ENCODE measurements at regions not wholly inside any gene's neighbourhood (a gene's known extent, or its start where the extent isn't known, plus 50 kb on each side); places are given as distances from the start of the nearest gene placed in this dataset.
"Not testable (repeated sequence)": the region's sequence is repeated elsewhere in the genome, so short reads cannot be mapped to it uniquely, and the experiment has no call there.

DNA sequence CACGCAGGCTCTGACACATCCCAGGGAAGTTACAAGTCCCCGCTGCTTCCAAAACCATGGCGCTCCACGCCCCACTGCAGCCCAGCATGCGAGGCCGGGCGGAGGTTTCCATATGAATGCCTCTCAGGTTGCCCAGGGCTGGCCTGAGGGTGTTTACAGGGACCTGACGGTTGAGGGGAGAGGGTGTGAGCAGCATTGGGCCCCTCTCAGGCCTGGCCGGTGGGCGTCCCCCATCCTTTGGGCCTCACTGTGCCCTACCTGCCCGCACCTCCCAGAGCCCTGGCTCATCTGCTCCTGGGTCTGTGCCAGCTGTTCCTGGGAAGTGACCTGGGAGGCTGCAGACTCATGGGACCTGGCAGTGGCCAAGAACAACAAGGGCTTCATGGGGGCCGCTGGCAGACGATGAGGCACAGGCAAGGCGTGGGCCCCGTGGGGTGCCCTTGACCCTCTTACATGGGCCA, 173.5 kb downstream of the C16orf95 start:
- DNase-seq: no peak

DNA sequence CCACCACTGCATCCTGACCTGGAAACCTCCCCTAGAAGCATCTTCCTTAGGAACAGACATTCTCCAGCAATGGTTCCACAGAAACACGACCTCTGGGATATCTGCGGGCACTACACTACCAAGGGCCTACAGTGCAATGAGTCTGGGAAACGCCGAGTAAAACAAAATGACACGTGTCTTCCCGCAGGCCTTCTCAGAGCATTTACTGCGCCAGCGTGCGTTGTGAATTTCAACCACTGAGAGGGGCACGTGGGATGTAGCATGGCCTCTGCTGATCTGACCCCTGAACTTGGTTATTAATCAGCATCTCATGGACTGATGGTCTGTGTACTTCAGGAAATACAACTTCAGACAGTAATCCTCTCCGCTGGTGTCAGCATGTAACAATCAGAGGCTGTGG, 173.0 kb downstream of the C16orf95 start:
- no peak for DNase-seq

DNA sequence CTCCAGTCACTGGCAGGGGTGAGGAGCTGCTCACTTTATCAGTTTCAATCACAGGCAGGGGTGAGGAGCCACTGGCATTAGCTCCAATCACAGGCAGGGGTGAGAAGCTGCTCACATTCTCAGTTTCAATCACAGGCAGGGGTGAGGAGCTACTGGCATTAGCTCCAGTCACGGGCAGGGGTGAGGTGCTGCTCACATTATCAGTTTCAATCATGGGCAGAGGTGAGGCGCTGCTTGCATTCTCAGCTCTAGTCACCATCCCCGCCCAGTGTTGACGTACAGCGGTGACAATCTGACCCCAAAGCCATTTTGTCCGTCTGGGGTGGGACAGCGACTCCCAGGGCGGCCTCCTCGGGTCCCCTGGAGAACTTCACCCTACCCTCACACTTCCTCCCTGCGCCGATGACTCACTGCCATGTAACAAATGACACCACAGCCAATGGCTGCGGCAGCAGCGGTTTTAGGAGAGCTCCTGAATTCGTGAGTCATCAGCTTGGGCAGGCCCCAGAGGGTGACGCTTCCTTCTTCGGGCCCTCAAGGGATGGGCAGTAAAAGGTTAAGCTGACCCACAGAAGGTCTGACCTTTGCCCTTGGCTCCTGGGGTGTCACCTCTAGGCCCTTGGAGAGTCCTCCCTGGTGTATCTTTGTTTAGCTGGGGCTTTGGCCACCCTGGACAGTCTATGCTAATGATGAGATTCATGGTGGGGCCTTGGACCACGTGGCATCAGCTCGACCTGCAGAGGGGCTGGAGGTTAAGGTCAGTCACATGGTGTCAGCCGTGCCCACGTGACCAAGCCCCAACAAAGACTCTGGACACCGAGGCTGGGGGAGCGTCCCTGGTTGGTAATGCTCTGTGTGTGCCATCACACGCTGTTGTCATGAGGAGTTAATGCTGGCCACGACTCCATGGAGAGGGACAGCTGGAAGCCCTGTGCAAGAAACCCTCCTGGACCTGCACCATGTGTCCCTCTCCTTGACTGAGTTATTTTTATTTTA, 171.7 kb downstream of the C16orf95 start:
- DNase-seq: no peak

DNA sequence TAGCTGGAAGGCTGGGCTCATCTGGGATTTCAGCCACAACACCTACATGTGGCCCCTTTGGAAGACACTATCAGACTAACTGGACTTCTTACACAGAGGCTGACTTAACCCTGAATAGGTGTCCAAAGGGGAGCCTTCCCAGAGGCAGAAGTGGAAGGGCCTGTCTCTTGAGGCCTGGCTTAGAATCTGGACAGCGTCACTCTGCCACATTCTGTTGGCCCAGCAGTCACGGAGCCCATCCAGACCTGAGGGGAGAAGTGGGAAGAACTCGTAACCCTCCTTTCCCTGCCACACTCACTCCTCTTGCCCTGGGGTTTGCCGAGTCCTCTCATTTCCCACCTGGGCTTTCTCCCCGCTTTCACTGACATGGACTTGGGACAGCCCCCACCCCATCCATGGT, 170.5 kb downstream of the C16orf95 start:
- no peak for DNase-seq

DNA sequence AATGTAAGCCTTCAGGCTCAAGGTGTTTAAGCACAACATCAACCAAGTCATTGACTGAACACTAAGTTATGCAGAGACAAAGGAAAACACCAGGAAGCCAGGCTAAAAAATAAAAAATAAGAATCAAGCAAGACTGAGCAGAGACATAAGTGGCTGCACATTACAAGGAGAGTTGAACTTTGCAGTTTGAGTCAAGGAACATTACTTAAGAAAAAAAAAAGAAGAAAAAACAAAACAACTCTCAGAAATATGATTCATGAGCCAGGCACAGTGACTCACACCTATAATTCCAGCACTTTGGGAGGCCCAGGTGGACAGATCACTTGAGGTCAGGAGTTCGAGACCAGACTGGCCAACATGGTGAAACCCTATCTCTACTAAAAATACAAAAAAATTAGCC, 168.1 kb downstream of the C16orf95 start:
- no peak for DNase-seq

GRCh38 chr16:87150262-87150661, 166.9 kb downstream of the C16orf95 start:
- DNase-seq: no peak

DNA sequence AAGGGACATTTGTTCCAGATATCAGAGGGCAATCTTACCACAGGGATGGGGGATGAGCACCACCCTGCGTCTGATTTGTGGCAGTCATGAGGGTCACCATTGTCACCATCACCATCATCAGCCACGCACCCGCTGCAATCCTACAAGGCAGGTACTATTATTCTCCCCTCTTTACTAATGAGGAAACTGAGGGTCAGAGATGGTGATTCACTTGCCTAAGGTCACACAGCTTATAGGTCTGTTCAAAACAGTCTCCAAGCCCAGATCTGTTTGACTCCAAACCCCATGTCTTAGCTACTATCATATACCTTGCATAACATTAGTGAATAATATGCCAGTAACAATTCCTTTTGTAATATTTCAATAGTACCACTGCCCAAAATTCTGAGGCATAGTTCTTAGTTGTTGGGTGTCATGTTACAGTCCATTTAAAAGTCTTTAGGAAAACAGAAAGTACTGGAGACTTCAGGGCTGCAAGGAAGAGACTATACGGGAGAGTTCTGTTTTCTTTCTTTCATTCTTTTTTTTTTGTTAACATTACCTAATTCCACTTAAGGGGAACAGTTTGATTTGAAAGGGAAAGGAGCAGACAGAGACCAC, 166.4 kb downstream of the C16orf95 start:
- no peak for DNase-seq

DNA sequence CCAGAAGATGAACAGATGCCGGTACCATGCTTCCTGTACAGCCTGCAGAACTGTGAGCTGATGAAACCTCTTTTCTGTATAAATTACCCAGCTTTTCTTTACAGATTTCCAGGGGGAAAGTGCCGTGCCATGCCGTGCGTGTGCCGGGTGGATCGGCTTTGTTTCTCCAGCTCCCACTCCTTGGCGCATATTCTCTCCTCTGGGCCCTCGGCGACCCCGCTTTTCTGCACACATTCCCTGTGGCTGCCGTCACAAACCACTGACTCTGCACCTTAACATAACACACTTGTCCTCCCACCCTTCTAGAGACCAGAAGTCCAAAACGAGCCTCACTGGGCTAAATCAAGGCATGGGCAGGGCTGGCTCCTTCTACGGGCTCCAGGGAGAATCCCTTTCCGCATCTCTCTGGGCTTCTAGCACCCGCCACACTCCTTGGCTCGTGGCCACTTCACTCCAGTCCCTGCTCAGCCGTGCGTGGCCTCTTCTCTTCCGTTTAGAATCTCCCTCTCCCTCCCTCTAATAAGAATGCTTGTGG, 164.9 kb downstream of the C16orf95 start:
- no peak for DNase-seq

- DNase-seq: no peak
These were observed 163.9 kb downstream of the C16orf95 start for GRCh38 chr16:87153326-87153725.

DNA sequence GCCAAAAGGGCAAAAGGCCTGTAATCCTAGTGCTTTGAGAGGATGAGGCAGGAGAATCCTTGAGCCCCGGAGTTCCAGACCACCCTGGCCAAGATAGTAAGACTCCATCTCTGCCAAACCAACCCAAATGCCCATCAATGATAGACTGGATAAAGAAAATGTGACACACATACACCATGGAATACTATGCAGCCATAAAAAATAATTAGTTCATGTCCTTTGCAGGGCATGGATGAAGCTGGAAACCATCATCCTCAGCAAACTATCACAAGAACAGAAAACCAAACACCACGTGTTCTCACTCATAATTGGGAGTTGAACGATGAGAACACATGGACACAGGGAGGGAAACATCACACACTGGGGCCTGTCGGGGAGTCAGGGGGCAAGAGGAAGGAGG, 161.9 kb downstream of the C16orf95 start:
- DNase-seq: not testable (repeated sequence)

- DNase-seq: no peak
These were observed 161.0 kb downstream of the C16orf95 start for GRCh38 chr16:87156195-87156594.

DNA sequence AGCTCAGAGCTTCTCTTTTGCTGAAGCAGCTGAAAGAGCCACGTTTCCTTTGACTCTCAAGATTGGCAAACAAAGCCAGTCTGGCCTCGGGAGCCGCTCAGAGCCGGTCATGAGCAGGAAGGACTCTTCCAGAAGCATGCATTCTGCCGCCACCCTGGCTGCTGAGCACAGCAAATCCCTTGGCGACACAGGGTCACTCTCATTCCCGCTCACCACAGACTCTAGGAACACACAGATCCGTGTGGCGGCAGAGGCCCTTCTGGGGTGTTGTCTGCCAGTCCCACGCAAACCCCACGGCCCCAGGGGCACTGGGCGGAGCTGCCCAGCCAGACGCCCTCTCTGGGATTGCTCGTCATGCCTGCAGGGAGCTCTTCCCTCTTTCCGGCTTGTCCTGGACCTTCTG, 157.0 kb downstream of the C16orf95 start:
- DNase-seq: no peak

DNA sequence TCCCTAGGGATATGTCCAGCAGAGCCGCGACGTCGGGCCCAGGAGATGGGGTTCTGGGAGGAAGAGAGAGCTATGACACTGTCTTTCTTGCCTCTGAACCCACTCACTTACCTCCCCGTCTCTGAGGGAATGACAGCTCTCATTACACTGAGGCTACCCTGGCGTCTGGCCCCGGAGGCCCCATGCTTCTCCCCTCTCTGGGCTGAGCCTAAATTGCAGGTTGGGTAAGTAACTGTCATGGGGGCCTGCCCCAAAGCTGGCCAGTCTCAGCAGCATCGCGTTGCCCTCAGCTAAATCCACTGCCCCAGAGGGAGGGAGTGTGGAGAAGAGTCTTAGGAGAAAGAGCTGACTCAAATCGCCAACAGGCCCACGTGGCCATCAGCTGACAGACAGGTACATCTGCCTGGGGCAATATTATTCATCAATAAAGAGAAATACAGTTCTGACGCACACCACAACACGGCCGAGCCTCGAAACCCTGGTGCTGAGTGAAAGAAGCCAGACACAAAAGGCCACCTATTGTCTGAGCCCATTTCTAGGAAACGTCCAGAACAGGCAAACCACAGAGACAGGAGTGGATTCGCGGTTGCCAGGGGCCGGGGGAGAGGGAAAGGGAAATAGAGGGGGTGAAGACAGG, 156.4 kb downstream of the C16orf95 start:
- no peak for DNase-seq

- not testable (repeated sequence) for DNase-seq
These were observed 155.8 kb downstream of the C16orf95 start for GRCh38 chr16:87161410-87161809.

DNA sequence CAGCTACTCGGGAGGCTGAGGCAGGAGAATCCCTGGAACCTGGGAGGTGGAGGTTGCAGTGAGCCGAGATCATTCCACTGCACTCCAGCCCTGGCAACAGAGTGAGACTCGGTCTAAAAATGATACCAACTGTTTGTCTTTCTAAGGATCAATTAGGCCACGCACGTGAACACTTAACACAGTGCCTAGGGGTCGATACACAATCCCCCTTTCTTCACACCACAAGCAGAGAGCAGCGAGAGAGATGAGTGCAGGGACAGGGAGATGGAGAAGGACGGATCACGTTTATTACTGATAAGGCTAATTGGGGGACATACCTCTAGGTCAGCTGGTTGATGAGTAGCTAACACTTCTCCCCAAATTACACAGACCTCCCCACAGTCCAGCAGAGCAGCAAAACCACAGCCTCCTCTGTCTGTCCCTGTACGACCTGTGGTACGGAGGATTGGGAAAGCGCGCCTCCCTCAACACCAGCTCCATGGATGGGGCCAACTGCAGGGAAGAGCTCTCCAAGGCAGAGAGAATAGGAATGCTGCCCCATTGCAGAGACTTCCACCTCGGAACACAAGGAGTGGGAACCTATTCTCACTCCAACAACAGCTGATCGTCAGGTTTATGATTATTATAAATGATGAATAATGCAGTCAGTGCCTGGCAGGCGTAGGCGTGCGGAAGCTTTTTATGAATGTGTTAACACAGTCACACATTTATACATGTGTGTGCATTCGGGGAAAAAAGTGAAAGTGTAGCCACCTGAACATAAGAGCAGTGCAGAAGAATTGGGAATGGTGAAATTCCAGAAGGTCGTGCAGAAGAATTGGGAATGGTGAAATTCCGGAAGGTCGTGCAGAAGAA, 155.1 kb downstream of the C16orf95 start:
- DNase-seq: no peak

DNA sequence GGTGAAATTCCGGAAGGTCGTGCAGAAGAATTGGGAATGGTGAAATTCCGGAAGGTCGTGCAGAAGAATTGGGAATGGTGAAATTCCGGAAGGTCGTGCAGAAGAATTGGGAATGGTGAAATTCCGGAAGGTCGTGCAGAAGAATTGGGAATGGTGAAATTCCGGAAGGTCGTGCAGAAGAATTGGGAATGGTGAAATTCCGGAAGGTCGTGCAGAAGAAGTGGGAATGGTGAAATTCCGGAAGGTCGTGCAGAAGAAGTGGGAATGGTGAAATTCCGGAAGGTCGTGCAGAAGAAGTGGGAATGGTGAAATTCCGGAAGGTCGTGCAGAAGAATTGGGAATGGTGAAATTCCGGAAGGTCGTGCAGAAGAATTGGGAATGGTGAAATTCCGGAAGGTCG, 154.4 kb downstream of the C16orf95 start:
- DNase-seq: not testable (repeated sequence)

GRCh38 chr16:87163637-87164036, 153.6 kb downstream of the C16orf95 start:
- no peak for DNase-seq

DNA sequence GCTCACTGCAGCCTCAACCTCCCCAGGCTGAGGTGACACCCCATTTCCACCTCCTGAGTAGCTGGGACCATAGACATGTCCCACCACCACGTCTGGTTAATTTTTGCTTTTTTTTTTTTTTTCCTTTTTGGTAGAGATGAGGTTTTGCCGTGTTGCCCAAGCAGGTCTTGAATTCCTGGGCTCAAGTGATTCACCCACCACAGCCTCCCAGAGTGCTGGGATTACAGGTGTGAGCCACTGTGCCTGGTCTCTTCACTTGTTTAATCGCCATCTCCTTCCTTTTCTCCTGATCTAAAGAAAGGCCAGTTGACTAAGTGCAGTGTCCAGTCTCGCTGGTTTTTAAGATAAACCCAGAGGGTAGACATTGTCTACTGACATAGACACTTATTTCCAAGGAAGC, 152.0 kb downstream of the C16orf95 start:
- DNase-seq: no peak

GRCh38 chr16:87165885-87166284, 151.3 kb downstream of the C16orf95 start:
- no peak for DNase-seq

GRCh38 chr16:87166321-87166720, 150.9 kb downstream of the C16orf95 start:
- no peak for DNase-seq

GRCh38 chr16:87166934-87167333, 150.3 kb downstream of the C16orf95 start:
- no peak for DNase-seq

- DNase-seq: no peak
These were observed 147.6 kb downstream of the C16orf95 start for GRCh38 chr16:87169509-87169995.
